ENCODE measurements at regions not wholly inside any gene's neighbourhood (a gene's known extent, or its start where the extent isn't known, plus 50 kb on each side); places are given as distances from the start of the nearest gene placed in this dataset.

GRCh38 chr14:46108228-46108627 lies 543.4 kb downstream of the RPL10L start:
- no peak for TF ChIP-seq CTCF (IDR thresholded peaks at IDR 0.05)
- TF ChIP-seq POLR2A (IDR thresholded peaks at IDR 0.05), result no peak

Data from thyroid gland (tissue), 4 donors.